ENCODE measurements at regions not wholly inside any gene's neighbourhood (a gene's known extent, or its start where the extent isn't known, plus 50 kb on each side); places are given as distances from the start of the nearest gene placed in this dataset.

- H3K27me3 ChIP-seq (ENCODE audit: low read depth) = peaks cover 11% of the 10 kb centered on the region
These were observed 53.0 kb upstream of the CCDC150 start for GRCh38 chr2:196586511-196586991.

GRCh38 chr2:196587056-196587455 is 52.5 kb upstream of the CCDC150 start:
- no peak for ATAC-seq
- DNase-seq = no peak
- no peak overlapping the region for H3K27ac ChIP-seq
- peaks cover 1% of the 10 kb centered on the region for H3K4me1 ChIP-seq
- TF ChIP-seq CTCF (IDR thresholded peaks at IDR 0.05) = no peak
- intact Hi-C loops (cut with DNase I) = no loop called here
- H3K4me3 ChIP-seq = no peak overlapping the region
- H3K27me3 ChIP-seq (ENCODE audit: low read depth) = peaks cover 12% of the 10 kb centered on the region
- H3K9me3 ChIP-seq = no peaks in the 10 kb centered on the region
- H3K36me3 ChIP-seq = no peaks in the 10 kb centered on the region

More at GRCh38 chr2:196586511-196586991, 53.0 kb upstream of the CCDC150 start:
- intact Hi-C loops (cut with DNase I) = no loop called here
- H3K9me3 ChIP-seq = no peaks in the 10 kb centered on the region
- no peak overlapping the region for H3K4me3 ChIP-seq
- no peaks in the 10 kb centered on the region for H3K4me1 ChIP-seq
- H3K27ac ChIP-seq = no peak overlapping the region
- no peaks in the 10 kb centered on the region for H3K36me3 ChIP-seq
- no peak for ATAC-seq
- no peak for DNase-seq
- no peak for TF ChIP-seq CTCF (IDR thresholded peaks at IDR 0.05)

GRCh38 chr2:196587739-196588138 is 51.8 kb upstream of the CCDC150 start:
- intact Hi-C loops (cut with DNase I) = no loop called here
- Histone ChIP-seq H3K4me1 (peaks cover 6% of the 10 kb centered on the region), H3K9me3 (no peaks in the 10 kb centered on the region), H3K36me3 (no peaks in the 10 kb centered on the region), H3K27me3 (ENCODE audit: low read depth) (peaks cover 17% of the 10 kb centered on the region), H3K4me3 (no peak overlapping the region), H3K27ac (no peak overlapping the region)
- DNase-seq = no peak
- TF ChIP-seq CTCF (IDR thresholded peaks at IDR 0.05) = no peak
- ATAC-seq = no peak

GRCh38 chr2:196589419-196589818 is 50.1 kb upstream of the CCDC150 start:
- Histone ChIP-seq H3K9me3 (no peaks in the 10 kb centered on the region), H3K27ac (no peak overlapping the region), H3K27me3 (ENCODE audit: low read depth) (peaks cover 29% of the 10 kb centered on the region), H3K4me3 (no peak overlapping the region), H3K4me1 (peaks cover 6% of the 10 kb centered on the region), H3K36me3 (no peaks in the 10 kb centered on the region)
- TF ChIP-seq CTCF (IDR thresholded peaks at IDR 0.05) = no peak
- DNase-seq = no peak
- intact Hi-C loops (cut with DNase I) = no loop called here
- ATAC-seq = no peak

Measured in lower lobe of right lung (tissue), 2 donors.